ENCODE measurements at regions not wholly inside any gene's neighbourhood (a gene's known extent, or its start where the extent isn't known, plus 50 kb on each side); places are given as distances from the start of the nearest gene placed in this dataset.

- TF ChIP-seq, protein P1, sequence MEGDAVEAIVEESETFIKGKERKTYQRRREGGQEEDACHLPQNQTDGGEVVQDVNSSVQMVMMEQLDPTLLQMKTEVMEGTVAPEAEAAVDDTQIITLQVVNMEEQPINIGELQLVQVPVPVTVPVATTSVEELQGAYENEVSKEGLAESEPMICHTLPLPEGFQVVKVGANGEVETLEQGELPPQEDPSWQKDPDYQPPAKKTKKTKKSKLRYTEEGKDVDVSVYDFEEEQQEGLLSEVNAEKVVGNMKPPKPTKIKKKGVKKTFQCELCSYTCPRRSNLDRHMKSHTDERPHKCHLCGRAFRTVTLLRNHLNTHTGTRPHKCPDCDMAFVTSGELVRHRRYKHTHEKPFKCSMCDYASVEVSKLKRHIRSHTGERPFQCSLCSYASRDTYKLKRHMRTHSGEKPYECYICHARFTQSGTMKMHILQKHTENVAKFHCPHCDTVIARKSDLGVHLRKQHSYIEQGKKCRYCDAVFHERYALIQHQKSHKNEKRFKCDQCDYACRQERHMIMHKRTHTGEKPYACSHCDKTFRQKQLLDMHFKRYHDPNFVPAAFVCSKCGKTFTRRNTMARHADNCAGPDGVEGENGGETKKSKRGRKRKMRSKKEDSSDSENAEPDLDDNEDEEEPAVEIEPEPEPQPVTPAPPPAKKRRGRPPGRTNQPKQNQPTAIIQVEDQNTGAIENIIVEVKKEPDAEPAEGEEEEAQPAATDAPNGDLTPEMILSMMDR (IDR thresholded peaks at IDR 0.05; ENCODE audit: insufficient read depth, low read depth, low read length) = no peak
- TF ChIP-seq EZH2 (IDR thresholded peaks at IDR 0.05; ENCODE audit: insufficient read depth, low read length) = no peak
Observed at GRCh38 chr21:31545036-31545435, 114.5 kb upstream of the SOD1 start.

Measured in astrocyte (in vitro differentiated cells and primary cell).